GM12878 (cell line): ENCODE measurements at regions not wholly inside any gene's neighbourhood (a gene's known extent, or its start where the extent isn't known, plus 50 kb on each side); places are given as distances from the start of the nearest gene placed in this dataset.

Experiments
- ATF2 ChIP-seq: IDR thresholded peaks from 2 replicates; pipeline ENCODE4 v1.6.1; 2012; ENCODE audit warnings: low read length, inconsistent platforms
- CBFB ChIP-seq: IDR thresholded peaks from 2 replicates; pipeline ENCODE4 v1.6.1; 2016; ENCODE audit warnings: antibody characterized with exemption, low read depth
- CHD4 ChIP-seq: fragments of 200-600 bp; sonication (generic); IDR thresholded peaks from 2 replicates; pipeline ENCODE4 v1.6.1; 2016; ENCODE audit warnings: mild to moderate bottlenecking
- CREB1 ChIP-seq: IDR thresholded peaks from 2 replicates; pipeline ENCODE4 v1.6.1; 2012; ENCODE audit warnings: low read depth, mild to moderate bottlenecking, inconsistent platforms
- CTCF ChIP-seq, 3 experiments: IDR thresholded peaks in 2 of 3; conservative IDR thresholded peaks in 1 of 3; 2 replicates each; pipeline ENCODE4 v1.5.1; 2011; ENCODE audit warnings: low read depth in 3 of 3, low read length in 3 of 3, mild to moderate bottlenecking in 3 of 3, control low read depth in 2 of 3, moderate library complexity in 2 of 3, inconsistent platforms in 1 of 3, mixed read lengths in 1 of 3; ENCODE audit not compliant: control insufficient read depth in 2 of 3, insufficient read depth in 1 of 3; ENCODE audit errors: extremely low read depth in 1 of 3
- E2F4 ChIP-seq: IDR thresholded peaks from 2 replicates; pipeline ENCODE4 v1.6.1; 2012; ENCODE audit warnings: low read depth, low read length, improper control_type of control experiment
- GABPA ChIP-seq: IDR thresholded peaks from 2 replicates; pipeline ENCODE4 v1.6.1; 2014; ENCODE audit warnings: antibody characterized with exemption, low read depth, mild to moderate bottlenecking, inconsistent platforms
- MXI1 ChIP-seq: fragments of 150-350 bp; IDR thresholded peaks from 2 replicates; pipeline ENCODE4 v1.6.1; 2011; ENCODE audit warnings: low read depth, mild to moderate bottlenecking, inconsistent platforms, low read length, improper control_type of control experiment
- PAX8 ChIP-seq: fragments of 450-650 bp; IDR thresholded peaks from 2 replicates; pipeline ENCODE4 v1.6.1; 2017; ENCODE audit warnings: mild to moderate bottlenecking, moderate library complexity
- POLR2A ChIP-seq: IDR thresholded peaks from 2 replicates; pipeline ENCODE4 v1.6.1; 2011; ENCODE audit warnings: low read depth, mild to moderate bottlenecking, low read length
- POLR2AphosphoS5 ChIP-seq: IDR thresholded peaks from 2 replicates; pipeline ENCODE4 v1.6.1; 2011; ENCODE audit warnings: mild to moderate bottlenecking, low read length, inconsistent platforms
- TF ChIP-seq, protein P1 (sequence below): IDR thresholded peaks from 2 replicates; pipeline ENCODE4 v1.6.1; 2011; ENCODE audit warnings: low read depth, low read length, improper control_type of control experiment, borderline replicate concordance

DNA sequence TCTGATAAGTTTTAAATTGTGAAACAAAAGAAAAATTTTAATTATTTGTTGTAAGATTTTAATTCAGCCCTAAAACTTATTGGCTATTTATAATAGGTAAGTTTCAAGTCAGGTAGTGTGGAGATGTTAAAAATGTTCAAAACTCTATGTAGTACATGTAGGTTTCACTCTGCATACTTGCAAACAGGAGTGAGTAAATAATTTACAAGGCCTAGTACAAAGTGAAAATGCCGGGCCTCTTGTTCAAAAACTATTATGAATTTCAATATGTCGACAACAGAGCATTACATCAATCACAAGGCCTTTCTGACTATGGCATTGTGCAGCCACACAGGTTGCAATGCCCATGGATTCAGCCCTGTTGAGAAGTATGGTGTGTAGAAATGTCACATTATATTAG lies 80.9 kb upstream of the GRIK2 start:
- TF ChIP-seq CTCF (IDR thresholded peaks at IDR 0.05 in 2 of 3, conservative IDR thresholded peaks at IDR 0.05 in 1 of 3; ENCODE audit: control insufficient read depth in 2 of 3, extremely low read depth in 1 of 3, insufficient read depth in 1 of 3, low read depth in 3 of 3, low read length in 3 of 3) = no peak
- TF ChIP-seq ATF2 = no peak
- TF ChIP-seq, protein P1, sequence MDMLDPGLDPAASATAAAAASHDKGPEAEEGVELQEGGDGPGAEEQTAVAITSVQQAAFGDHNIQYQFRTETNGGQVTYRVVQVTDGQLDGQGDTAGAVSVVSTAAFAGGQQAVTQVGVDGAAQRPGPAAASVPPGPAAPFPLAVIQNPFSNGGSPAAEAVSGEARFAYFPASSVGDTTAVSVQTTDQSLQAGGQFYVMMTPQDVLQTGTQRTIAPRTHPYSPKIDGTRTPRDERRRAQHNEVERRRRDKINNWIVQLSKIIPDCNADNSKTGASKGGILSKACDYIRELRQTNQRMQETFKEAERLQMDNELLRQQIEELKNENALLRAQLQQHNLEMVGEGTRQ = no peak
- TF ChIP-seq MXI1 = no peak
- no peak for TF ChIP-seq GABPA
- no peak for TF ChIP-seq E2F4
- no peak for TF ChIP-seq CREB1
- no peak for TF ChIP-seq PAX8
- TF ChIP-seq POLR2AphosphoS5 = no peak
- no peak for TF ChIP-seq CBFB
- no peak for TF ChIP-seq POLR2A
- no peak for TF ChIP-seq CHD4
